Stimulated activated CD4-positive, alpha-beta T cell treated with anti-CD3 and anti-CD28 coated beads, Interleukin-1b, Interleukin-23, amount 100 ng/mL, for 48 hours (primary cell): ENCODE measurements at regions not wholly inside any gene's neighbourhood (a gene's known extent, or its start where the extent isn't known, plus 50 kb on each side); places are given as distances from the start of the nearest gene placed in this dataset.
"Not testable (repeated sequence)": the region's sequence is repeated elsewhere in the genome, so short reads cannot be mapped to it uniquely, and the experiment has no call there.

Source experiments
- DNase-seq: peaks from one replicate; pipeline ENCODE4 v3.0.0-alpha.2; 2020

DNA sequence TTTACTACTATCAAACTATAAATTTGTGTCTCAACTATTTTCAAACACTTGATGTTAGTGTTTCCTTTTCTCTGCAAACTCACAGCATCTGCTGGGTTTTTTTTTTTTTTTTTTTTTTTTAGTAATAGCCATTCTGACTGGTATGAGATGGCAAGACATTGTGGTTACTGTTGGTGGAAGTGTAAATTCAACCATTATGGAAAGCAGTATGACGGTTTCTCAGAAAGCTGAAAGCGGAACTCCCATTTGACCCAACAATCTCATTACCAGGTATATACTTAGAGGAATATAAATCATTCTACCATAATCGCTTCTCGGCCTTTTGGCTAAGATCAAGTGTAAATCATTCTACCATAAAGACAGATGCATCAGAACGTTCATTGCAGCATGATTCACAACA, 608.3 kb upstream of the ZP4 start:
- no peak for DNase-seq

- DNase-seq = no peak
These were observed 601.5 kb upstream of the ZP4 start for GRCh38 chr1:238492271-238492670.

GRCh38 chr1:238491265-238491664, 600.5 kb upstream of the ZP4 start:
- no peak for DNase-seq

DNA sequence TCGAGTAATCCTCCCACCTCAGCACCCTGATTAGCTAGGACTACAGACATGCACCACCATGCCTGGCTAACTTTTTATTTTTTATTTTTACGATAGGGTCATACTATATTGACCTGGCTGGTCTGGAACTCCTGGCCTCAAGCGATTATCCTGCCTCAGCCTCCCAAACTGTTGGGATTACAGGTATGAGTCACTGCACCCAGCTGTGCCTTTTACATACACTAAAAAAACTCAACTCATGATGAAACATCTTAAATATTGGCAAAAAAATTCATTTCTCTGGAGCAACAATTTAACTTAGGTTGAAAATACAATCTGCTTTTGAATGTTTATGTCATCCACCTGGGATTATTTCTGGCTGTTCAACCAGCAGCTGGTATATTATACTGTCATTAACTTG, 598.3 kb upstream of the ZP4 start:
- DNase-seq = no peak

- no peak for DNase-seq
These were observed 597.7 kb upstream of the ZP4 start for GRCh38 chr1:238488401-238488800.

GRCh38 chr1:238487931-238488330, 597.2 kb upstream of the ZP4 start:
- DNase-seq = no peak

- DNase-seq = no peak
These were observed 595.1 kb upstream of the ZP4 start for GRCh38 chr1:238485912-238486209.

DNA sequence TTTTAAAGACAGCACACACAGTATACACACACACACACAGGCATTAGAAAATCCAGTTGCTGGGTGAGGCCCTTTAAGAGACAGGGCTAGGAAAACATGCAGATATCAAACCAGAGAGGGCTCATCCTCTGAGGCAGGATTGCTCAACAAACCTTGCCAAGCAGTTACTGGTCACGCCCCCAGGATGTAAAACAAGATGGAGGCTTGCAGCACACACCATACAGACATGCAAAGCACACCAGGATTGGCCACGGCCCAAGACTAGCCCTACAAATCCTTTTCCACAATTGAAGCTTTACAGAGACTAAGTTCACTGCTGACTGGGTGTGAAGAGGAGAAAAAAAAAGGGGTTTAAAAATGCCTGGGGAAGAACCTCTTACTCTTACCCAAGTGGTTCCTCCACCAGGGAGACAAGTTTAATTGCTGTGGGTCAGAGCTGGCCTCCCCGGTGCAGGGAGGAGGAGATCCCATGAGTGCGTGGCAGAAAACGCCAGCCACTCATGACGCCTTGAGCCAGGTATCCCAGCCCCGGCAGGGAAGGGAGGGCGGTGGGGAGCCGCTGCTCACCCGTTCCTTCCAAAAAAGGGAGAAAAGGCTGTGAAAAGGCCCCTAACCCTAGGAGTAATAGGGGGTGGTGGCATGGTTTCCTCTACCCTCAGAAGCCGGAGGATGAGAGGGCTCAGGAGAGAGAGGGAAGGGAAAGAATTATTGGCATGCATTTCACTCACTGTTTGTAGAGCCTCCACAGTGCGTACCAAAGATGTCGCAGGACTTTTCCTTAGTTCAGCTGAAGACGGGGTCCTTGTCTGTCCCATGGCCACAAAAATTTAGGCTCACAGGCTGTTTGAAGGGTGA, 594.6 kb upstream of the ZP4 start:
- no peak for DNase-seq

- no peak for DNase-seq
These were observed 593.4 kb upstream of the ZP4 start for GRCh38 chr1:238484121-238484520.

GRCh38 chr1:238476841-238477240, 586.1 kb upstream of the ZP4 start:
- no peak for DNase-seq

DNA sequence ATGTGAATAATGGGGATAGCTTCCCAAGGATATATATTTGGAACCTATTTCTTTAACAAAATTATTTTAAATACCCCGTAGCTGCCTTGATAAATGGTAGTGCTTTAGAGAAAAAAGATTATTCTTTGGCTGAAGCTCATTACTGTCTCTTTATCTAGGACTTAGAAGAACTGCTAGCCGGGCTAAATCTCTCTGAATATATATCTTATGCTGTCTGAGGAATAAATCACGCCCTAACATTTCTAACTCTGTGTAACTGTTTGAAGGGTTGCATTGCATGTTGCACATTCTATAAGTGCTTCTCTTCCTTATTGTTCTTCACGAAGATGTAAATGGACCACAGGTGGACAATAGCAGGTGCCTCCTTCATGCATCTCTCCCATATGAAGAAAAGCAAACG, 585.0 kb upstream of the ZP4 start:
- no peak for DNase-seq

GRCh38 chr1:238474263-238474662, 583.5 kb upstream of the ZP4 start:
- DNase-seq = no peak

DNA sequence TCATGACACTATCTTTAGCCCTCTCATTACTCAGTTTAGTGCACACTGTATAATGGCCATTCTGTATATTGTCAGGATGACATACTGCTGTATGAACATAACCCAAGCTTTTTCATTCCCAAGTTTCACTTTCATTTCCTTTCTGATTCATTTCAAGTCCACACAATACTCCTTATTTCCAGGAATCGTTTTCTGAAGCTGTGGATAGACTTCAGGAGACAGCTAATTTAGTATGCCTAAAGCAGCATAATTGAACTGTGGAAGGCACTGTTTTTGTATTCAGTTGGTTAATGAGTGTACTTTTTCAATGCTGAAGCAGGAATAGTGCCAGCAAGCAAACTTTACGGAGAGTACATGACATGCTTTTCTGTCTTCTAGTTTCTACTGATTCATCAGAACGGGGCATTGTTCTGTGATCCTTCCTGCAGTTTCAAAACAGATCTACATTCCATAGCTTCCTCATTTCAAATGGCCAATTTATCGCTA, 578.5 kb upstream of the ZP4 start:
- DNase-seq = no peak

GRCh38 chr1:238468068-238468467, 577.3 kb upstream of the ZP4 start:
- DNase-seq = no peak

GRCh38 chr1:238466459-238466858, 575.7 kb upstream of the ZP4 start:
- DNase-seq = no peak

- no peak for DNase-seq
These were observed 574.7 kb upstream of the ZP4 start for GRCh38 chr1:238465449-238465848.

DNA sequence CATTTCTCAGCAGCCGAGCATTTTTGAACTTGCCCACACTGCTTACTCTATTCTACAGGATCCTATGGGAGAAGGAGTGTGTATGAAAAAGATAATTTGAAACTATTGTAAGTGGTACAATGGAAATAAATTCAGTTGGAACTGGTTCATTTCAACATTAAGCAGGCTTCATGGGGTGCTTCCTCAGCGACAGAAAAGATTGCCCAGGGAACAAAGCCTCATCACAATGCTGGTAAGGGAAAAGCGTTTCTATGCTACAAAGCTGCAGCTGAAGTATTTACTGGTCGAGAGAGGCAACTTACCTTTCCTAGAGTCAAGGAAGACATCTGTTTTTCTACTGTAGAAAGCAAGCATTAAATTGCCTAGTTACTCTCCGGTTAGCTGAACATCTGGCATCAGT, 568.2 kb upstream of the ZP4 start:
- no peak for DNase-seq

- no peak for DNase-seq
These were observed 566.9 kb upstream of the ZP4 start for GRCh38 chr1:238457610-238458009.

DNA sequence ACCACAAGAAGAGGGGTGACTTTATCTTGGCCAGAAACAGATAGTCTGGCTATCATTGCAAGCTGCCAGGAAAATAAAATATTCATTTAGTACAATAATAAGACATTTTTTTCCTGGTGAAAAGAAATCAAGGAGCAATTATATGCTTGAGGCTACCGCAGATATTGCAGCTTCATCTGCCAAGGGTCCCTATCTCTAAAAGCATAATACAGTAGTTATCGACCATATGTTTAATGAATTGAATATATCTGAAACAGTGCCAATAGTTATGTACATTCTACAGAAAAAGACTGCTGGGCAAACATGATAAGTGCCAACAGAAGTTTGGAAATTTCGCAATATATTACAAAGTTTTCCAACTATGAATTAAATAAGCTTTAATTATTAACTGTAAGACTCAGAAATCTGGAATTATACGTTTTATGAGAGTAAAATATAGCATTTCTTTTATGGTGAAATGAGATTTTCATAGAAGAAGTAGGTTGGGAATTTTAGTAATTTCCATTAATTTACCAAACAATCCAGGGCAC, 561.1 kb upstream of the ZP4 start:
- no peak for DNase-seq

GRCh38 chr1:238450976-238451375, 560.3 kb upstream of the ZP4 start:
- no peak for DNase-seq

DNA sequence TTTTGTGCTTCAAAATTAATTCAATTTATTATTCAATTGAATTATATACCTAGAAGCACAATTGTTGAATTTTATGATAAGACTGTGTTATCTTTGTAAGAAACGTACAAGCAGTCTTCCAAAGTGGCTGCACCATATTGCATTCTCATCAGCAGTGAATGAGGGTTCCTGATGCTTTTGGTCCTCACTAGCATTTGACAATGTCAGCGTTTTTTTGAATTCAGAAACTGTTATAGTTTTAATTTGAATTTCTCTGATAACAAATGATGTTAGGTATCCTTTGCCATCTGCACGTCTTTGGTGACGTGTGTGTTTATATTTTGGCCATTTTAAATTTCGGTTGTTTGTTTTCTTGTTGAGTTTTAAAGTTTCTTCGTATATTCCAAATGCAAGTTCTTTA, 553.0 kb upstream of the ZP4 start:
- DNase-seq = no peak

DNA sequence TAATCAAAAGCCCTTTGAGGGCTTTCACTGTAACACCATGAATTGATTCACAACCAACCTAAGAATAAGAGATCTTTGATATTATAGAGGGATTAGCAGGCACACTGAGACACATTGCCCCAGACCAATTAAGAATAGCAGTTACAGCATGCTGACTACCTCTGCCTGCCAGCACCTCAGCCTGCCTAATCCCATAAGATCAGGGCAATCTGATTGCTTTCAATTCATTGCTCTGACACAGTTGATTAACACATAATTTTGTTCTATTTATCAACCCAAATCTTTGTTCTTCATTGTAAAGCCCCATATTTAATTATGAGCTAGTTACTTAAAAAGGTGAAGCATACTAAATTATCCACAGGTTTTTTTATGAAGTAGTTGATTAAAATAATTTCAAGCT, 548.8 kb upstream of the ZP4 start:
- DNase-seq = no peak

GRCh38 chr1:238438311-238439270, 547.9 kb upstream of the ZP4 start:
- no peak for DNase-seq

GRCh38 chr1:238429703-238430102, 539.0 kb upstream of the ZP4 start:
- DNase-seq = not testable (repeated sequence)
